Left renal pelvis (tissue), 4 donors: ENCODE measurements at regions not wholly inside any gene's neighbourhood (a gene's known extent, or its start where the extent isn't known, plus 50 kb on each side); places are given as distances from the start of the nearest gene placed in this dataset.

Source experiments
- DNase-seq, 4 donors: peaks; one replicate each; pipeline ENCODE4 v3.0.0-alpha.2; 2013; ENCODE audit warnings: low read depth in 4 of 4, low spot score in 3 of 4

DNA sequence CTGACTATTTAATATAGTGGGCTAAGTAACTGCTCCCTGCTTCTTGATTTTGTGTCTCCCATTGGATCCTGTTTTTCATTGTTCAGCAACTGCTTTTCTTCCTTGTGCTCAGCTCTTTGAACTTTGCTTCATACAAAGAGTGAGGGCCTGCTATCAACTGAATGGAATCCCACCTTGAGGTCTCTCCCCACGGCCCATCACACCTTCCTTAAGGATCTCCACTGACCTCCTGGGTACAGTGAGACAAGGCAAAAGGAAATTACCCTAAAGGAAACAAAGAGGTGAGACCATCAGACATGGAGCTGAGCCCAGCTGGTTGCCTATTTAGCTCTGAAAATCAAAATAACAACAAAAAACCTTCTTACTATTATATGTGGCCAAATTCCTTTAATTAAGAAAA lies 91.3 kb upstream of the RPL34 start:
- no peak for DNase-seq

GRCh38 chr4:108527723-108528122 lies 92.7 kb upstream of the RPL34 start:
- DNase-seq: no peak

DNA sequence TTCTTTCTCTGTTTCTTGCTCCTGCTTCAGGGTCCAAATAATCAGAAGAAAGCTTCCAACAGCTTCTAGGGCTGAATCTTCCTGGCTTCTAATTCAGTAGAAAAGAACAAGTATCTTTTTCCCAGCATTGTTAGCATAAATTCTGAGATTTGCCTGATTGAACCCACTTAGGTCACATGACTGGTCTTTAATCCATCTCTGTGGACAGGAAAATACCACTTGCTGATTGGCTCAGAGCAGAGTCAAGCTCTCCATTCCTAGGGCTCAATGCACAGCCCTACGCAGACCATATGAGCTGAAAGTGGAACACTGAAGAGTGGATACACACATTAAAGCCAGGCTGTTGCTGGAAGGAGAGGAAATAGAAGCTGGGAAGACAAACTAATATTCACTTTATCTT lies 99.6 kb upstream of the RPL34 start:
- DNase-seq: no peak

DNA sequence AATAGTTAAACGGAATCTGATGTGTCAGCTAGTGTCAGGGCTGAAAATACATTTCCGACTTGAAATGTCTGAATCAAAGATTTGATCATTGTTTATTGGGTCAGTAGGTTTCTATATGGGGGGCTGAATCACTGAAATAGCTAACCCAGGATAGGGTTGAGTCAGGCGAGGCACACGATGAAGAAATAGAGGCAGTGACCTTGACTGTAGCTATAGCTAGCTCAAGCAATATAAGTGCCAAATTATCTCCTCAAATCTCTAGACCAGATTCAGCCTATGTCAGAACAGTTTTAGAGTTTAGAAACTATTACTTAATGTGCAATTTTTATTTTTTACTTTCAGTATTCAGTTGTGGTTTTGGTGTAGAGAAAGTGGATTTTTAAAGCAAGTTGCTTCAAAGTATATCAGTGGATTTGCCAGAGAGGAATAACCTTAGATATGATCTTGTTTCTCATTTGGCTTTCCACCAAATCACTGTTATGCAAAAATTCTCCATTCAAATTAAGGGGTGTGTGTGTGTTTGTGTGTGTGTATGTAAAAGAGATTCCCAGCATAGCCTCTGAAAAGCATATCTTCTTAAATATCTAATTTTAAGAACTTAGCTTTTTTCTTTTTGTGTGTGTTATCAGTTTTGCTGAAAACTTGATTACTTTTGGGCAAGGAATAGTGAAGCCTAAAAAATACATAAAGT lies 100.3 kb upstream of the RPL34 start:
- no peak for DNase-seq

DNA sequence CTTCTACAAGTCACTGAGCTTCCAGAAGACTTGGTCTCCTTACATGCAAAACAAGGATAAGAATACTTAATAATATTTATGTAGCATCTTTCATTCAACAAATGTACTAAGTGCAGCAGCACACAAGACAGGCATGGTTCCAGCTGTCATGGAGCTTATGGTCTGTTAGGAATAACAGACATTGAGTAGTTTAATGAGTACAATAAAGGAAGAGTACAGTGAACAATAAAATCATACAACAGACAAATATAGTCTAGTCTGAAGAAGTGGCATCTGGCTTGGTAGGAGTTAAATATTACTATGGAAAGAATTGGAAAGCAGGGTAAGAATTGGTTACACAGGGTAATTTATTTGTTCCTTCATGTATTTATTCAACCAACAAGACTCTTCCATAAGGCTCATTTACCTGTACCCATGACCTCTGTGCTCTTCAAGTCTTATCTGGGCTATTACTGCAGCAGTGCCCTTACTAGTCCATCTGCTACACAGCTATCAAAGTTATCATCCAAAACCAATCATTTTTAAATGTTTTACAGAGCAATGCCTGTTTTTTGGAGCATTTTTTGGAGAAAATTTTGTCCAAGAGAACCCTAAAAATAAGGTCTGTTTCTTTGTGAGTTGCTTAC lies 101.1 kb upstream of the RPL34 start:
- no peak for DNase-seq

- DNase-seq: peak in 3 of 4 donors; percentile 48 to 60 (median 59)
Observed at GRCh38 chr4:108512615-108513505, 107.5 kb upstream of the RPL34 start.

DNA sequence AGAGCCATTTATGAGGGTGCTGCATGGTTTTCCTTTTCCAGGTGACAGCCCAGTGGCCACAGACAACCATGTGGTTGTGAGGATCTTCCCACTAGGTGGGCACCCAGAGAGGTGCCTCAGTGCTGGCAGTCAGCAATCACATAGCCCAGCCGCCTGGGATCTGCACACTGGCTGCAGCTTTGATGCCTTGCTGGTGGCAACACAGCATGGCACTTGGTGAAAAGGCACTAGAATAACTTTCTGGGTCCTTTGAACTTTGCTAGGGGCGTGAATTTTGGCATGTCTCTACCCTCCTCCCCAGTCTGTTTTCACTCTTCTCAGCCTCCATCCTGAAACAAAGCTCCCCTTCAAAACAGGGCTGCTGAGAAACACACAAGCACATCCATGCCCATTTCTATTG lies 108.8 kb upstream of the RPL34 start:
- DNase-seq: no peak

GRCh38 chr4:108502356-108502755 lies 118.0 kb upstream of the RPL34 start:
- DNase-seq: no peak

- no peak for DNase-seq
Observed at GRCh38 chr4:108498925-108499324, 121.5 kb upstream of the RPL34 start.

- no peak for DNase-seq
Observed at GRCh38 chr4:108493596-108493931, 126.8 kb upstream of the RPL34 start.

DNA sequence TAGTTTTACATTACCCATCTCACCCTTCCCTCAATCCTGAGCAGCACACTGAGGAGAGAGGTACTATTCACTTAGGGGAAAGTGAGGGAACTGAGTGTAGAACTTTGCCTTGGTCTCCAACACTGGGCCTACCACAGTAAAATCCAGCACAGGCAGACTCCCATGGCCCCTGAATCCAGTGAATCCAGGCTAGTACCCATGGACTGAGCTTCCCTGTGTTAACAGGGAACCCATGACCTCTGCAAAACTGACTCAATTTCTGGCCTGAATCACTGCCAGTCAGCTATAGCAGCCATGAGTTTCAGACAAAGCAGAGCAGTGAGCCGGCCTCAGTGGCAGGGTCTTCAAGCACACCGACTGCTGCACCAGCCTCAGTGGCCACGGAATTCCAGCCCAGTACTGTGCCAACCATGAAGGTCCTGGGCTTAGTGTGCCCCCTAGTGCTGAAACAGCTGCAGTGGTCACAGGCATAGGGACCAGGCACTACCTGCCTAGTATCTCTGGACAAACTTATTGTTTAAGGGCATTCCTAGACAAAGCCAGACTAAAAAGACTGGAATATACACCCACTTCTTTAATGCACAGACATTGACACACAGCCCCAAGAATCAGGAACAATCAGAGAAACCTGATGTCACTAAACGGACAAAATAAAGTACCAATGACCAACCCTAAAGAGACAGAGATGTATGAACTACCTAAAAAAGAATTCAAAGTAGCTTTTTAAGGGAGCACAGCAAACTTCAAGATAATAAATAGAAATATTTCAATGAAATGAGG lies 127.4 kb upstream of the RPL34 start:
- DNase-seq: no peak

DNA sequence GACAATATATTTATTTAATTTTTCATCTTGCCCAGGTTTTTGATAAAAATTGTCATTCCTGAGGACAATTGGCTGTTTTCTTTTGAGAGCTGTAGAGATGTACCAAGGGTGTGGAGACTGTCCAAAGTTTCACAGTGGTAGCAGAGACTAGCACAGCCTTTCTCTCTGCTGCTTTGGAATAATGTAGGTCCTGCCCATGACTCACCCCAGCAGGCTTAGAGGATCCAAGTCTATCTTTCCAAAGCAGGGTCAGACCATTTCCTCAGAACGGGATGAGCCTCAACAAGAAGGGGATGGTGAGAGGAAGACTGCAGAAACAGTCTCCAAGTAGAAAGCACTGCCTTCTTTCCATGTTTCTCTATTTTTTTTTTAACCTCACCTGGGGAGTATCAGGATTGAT lies 131.5 kb upstream of the RPL34 start:
- DNase-seq: no peak

- DNase-seq: no peak
Observed at GRCh38 chr4:108486046-108486445, 134.3 kb upstream of the RPL34 start.

GRCh38 chr4:108484187-108484586 lies 136.2 kb upstream of the RPL34 start:
- DNase-seq: no peak

- DNase-seq: no peak
Observed at GRCh38 chr4:108483650-108484049, 136.7 kb upstream of the RPL34 start.

GRCh38 chr4:108483079-108483478 lies 137.3 kb upstream of the RPL34 start:
- no peak for DNase-seq

- DNase-seq: no peak
Observed at GRCh38 chr4:108480881-108481280, 139.5 kb upstream of the RPL34 start.

DNA sequence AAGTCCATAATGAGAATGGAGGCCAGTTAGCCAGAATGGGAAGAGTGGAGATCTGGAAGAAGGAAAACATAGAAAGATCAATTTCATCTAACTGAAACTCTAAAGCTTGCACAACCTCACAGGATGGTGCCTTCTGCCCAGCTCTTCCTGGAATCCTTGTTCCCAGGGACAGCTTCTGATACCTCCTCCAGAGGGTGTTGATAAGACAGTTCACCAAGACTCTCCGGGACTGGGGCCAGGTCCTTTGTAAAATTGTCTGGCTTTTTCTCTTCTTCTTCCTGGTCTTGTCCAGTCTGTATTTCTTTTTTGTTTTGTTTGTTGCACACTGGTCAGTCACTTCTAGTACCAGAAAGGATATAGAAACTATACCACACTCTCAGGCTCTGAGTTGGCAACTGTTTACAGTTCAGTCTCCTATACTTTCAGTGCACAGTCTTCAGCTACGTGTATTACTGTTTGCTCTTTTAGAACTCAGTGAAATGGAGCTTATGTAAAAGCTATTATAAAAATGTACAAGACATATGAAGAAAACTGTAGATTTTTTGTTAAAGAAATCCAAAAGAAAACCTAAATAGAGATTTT lies 142.8 kb upstream of the RPL34 start:
- DNase-seq: no peak

- no peak for DNase-seq
Observed at GRCh38 chr4:108473163-108473720, 147.1 kb upstream of the RPL34 start.
